Hepatocyte (in vitro differentiated cells): ENCODE measurements at regions not wholly inside any gene's neighbourhood (a gene's known extent, or its start where the extent isn't known, plus 50 kb on each side); places are given as distances from the start of the nearest gene placed in this dataset.

Source experiments
- DNase-seq: peaks from one replicate; pipeline ENCODE4 v3.0.0-alpha.2; 2016; ENCODE audit warnings: low spot score
- H2AFZ ChIP-seq: fragments of 200-600 bp; sonication (generic); 2 replicates; pipeline ENCODE4 v1.6.0; 2016; ENCODE audit warnings: antibody characterized with exemption, mild to moderate bottlenecking
- H3K27ac ChIP-seq: fragments of 200-600 bp; sonication (generic); 2 replicates; pipeline ENCODE4 v1.5.1; 2016; ENCODE audit warnings: mild to moderate bottlenecking
- H3K27me3 ChIP-seq: fragments of 200-600 bp; sonication (generic); 2 replicates; pipeline ENCODE4 v1.6.1; 2016
- H3K36me3 ChIP-seq: fragments of 200-600 bp; sonication (generic); replicated peaks from 2 replicates; pipeline ENCODE4 v1.5.1; 2016; ENCODE audit warnings: low read depth; ENCODE audit not compliant: insufficient read depth
- H3K4me1 ChIP-seq: fragments of 200-600 bp; sonication (generic); 2 replicates; pipeline ENCODE4 v1.5.1; 2016; ENCODE audit warnings: mild to moderate bottlenecking, moderate library complexity; ENCODE audit not compliant: insufficient read depth
- H3K4me2 ChIP-seq: fragments of 200-600 bp; sonication (generic); 2 replicates; pipeline ENCODE4 v1.6.0; 2016
- H3K4me3 ChIP-seq: fragments of 200-600 bp; sonication (generic); 2 replicates; pipeline ENCODE4 v1.5.1; 2016; ENCODE audit warnings: mild to moderate bottlenecking
- H3K79me2 ChIP-seq: fragments of 200-600 bp; sonication (generic); 2 replicates; pipeline ENCODE4 v1.6.0; 2017; ENCODE audit warnings: mild to moderate bottlenecking
- H3K9me2 ChIP-seq: fragments of 200-600 bp; sonication (generic); replicated peaks from 2 replicates; pipeline ENCODE4 v1.6.0; 2017; ENCODE audit warnings: mild to moderate bottlenecking; ENCODE audit not compliant: insufficient read depth
- H3K9me3 ChIP-seq: fragments of 200-600 bp; sonication (generic); 2 replicates; pipeline ENCODE4 v1.5.1; 2016; ENCODE audit warnings: low read depth, mild to moderate bottlenecking
- H4K20me1 ChIP-seq: fragments of 200-600 bp; sonication (generic); 2 replicates; pipeline ENCODE4 v1.6.0; 2016; ENCODE audit warnings: mild to moderate bottlenecking; ENCODE audit not compliant: insufficient read depth, poor library complexity, severe bottlenecking
- EZH2 ChIP-seq: fragments of 200-600 bp; sonication (generic); IDR thresholded peaks from 2 replicates; pipeline ENCODE4 v1.6.1; 2016; ENCODE audit warnings: antibody characterized with exemption, mild to moderate bottlenecking, borderline replicate concordance
- EZH2phosphoT487 ChIP-seq: fragments of 200-600 bp; sonication (generic); IDR thresholded peaks from one replicate; pipeline ENCODE4 v1.6.1; 2018; ENCODE audit warnings: antibody characterized with exemption, mild to moderate bottlenecking, low read depth, moderate library complexity; ENCODE audit not compliant: unreplicated experiment, severe bottlenecking
- WGBS: methylation state at CpG from one replicate; pipeline ENCODE4 v1.1.6; 2016; ENCODE audit warnings: low lambda C conversion rate; ENCODE audit errors: missing lambda C conversion rate; 5-methylcytosine and 5-hydroxymethylcytosine counted together
- TF ChIP-seq, protein P1 (sequence below): fragments of 200-600 bp; sonication (generic); IDR thresholded peaks from 2 replicates; pipeline ENCODE4 v1.5.1; 2016; ENCODE audit warnings: antibody characterized with exemption, mild to moderate bottlenecking; ENCODE audit not compliant: poor library complexity

DNA sequence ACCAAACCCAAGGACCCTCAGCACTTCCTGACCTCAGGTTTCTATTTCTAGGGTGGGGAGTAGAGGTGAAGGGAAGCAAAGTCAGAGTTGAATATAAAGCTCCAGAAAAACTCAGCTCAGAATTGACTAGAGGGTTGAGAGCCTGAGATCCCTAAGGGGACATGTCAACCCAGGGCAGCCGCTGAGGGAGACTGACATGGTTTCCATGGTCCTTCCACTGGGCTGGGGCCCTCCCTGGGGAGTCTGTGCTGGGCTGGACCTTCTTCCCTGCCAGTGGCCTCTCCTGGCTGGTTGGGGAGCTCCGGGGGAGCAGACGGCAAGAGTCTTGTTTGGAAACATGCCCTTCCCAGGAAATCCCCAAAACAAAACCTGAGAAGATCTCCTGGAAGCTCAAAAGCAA, 121.3 kb downstream of the METRNL start:
- Histone ChIP-seq H3K27ac (peak overlapping the region; percentile 6), H3K4me3 (no peak overlapping the region), H4K20me1 (no peaks in the 10 kb centered on the region), H2AFZ (no peak overlapping the region), H3K4me1 (no peaks in the 10 kb centered on the region), H3K27me3 (no peaks in the 10 kb centered on the region), H3K9me2 (no peaks in the 10 kb centered on the region), H3K4me2 (no peak overlapping the region), H3K79me2 (no peaks in the 10 kb centered on the region), H3K36me3 (no peaks in the 10 kb centered on the region), H3K9me3 (no peaks in the 10 kb centered on the region)
- DNase-seq = no peak
- WGBS = 76% methylated on average over 3 of the region's 3 CpGs
- no peak for TF ChIP-seq EZH2phosphoT487
- TF ChIP-seq, protein P1, sequence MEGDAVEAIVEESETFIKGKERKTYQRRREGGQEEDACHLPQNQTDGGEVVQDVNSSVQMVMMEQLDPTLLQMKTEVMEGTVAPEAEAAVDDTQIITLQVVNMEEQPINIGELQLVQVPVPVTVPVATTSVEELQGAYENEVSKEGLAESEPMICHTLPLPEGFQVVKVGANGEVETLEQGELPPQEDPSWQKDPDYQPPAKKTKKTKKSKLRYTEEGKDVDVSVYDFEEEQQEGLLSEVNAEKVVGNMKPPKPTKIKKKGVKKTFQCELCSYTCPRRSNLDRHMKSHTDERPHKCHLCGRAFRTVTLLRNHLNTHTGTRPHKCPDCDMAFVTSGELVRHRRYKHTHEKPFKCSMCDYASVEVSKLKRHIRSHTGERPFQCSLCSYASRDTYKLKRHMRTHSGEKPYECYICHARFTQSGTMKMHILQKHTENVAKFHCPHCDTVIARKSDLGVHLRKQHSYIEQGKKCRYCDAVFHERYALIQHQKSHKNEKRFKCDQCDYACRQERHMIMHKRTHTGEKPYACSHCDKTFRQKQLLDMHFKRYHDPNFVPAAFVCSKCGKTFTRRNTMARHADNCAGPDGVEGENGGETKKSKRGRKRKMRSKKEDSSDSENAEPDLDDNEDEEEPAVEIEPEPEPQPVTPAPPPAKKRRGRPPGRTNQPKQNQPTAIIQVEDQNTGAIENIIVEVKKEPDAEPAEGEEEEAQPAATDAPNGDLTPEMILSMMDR = no peak
- no peak for TF ChIP-seq EZH2

DNA sequence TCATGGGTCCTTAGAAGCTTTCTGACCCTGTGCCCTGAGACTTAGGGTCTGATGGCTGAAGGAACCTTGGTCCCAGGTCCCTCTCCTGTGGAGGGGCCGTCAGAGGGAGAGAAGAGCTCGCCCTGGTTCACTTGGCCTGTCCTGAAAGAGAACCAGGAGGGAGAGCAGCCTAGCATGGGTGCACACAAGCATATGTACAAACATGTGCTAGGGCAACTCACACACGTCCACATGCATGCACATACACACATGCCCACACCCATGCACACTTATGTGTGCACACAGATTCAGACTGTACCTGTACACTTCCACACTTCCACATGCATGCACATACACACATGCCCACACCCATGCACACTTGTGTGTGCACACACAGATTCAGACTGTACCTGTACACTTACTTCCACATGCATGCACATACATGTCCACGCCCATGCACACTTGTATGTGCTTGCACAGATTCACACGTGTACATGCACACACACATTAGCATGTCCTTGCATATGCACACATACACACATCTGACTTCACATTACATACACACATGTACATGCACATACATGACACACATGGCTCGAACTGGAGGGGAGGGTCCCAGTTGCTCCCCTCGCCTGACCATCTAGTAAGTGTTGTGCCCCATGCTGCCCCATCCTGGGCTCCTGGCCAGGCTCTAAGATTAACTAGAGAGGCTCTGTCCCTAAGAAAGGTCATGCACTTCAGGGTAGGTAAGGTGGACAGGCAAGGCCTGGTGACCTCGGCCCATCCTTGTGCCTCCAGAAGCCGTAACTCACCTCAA, 122.0 kb downstream of the METRNL start:
- Histone ChIP-seq H3K36me3 (no peaks in the 10 kb centered on the region), H3K4me1 (no peaks in the 10 kb centered on the region), H3K4me3 (no peak overlapping the region), H2AFZ (no peak overlapping the region), H3K79me2 (no peaks in the 10 kb centered on the region), H4K20me1 (no peaks in the 10 kb centered on the region), H3K27ac (no peak overlapping the region), H3K27me3 (no peaks in the 10 kb centered on the region), H3K9me3 (no peaks in the 10 kb centered on the region), H3K4me2 (no peak overlapping the region), H3K9me2 (no peaks in the 10 kb centered on the region)
- DNase-seq = no peak
- 93% methylated on average over 9 of the region's 9 CpGs for WGBS
- no peak for TF ChIP-seq EZH2
- TF ChIP-seq EZH2phosphoT487 = no peak
- TF ChIP-seq, protein P1 = no peak

DNA sequence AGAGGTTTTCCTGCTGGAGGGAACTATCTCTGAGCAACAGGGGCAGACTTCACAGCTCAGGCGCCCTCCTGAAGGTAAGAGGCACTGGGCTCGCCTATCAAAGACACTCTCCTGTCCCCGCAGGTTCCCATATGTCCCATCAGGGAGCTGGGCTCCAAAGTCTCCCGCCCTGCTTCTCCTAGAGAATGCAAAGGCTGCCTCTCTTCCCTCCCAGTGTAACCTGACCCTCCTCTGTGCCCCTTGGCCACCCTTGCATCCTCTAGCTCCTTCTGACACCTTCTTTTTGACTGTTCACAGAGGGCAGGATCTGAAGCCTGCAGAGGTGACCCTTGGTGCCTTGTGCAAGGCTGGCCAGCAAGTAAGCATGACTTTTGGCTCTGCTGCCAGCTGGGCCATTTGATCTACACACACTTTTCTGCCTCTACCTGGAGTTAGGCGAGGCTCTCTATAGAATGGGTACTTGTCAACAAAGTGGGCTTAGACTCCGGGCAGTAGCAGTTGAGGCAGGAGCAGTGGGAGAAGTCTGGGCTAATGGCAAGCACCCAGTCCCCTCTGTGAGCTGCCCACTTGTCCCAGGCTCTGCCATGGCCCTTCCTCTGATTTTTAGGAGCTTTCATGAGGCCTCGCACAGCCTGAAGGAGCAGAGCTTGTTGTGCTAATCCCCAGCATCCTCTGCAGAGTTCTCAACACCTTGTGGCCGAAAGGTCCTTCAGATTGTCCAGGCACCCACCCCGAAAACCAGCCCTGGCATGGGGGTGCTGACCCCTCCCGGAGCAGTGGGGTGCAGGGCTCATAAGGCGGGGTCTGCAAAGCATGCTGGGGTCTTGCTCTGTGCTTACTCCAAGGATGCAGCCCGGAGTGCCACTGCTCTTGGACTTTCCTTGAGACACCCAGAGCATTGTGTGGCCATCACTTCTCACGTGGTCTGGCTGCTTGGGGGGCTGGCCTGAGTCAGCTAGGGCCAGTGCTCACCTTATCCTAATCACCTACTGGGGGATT, 122.9 kb downstream of the METRNL start:
- Histone ChIP-seq H3K9me2 (no peaks in the 10 kb centered on the region), H3K27ac (peak overlapping the region; percentile 40), H2AFZ (no peak overlapping the region), H3K4me2 (no peak overlapping the region), H3K79me2 (no peaks in the 10 kb centered on the region), H3K27me3 (no peaks in the 10 kb centered on the region), H3K4me3 (no peak overlapping the region), H3K36me3 (no peaks in the 10 kb centered on the region), H4K20me1 (no peaks in the 10 kb centered on the region), H3K4me1 (no peaks in the 10 kb centered on the region), H3K9me3 (no peaks in the 10 kb centered on the region)
- TF ChIP-seq, protein P1 = no peak
- TF ChIP-seq EZH2 (no peak), EZH2phosphoT487 (no peak)
- DNase-seq = no peak
- WGBS = 86% methylated on average over 13 of the region's 13 CpGs
